ENCODE measurements at regions not wholly inside any gene's neighbourhood (a gene's known extent, or its start where the extent isn't known, plus 50 kb on each side); places are given as distances from the start of the nearest gene placed in this dataset.
"Not testable (repeated sequence)": the region's sequence is repeated elsewhere in the genome, so short reads cannot be mapped to it uniquely, and the experiment has no call there.

DNA sequence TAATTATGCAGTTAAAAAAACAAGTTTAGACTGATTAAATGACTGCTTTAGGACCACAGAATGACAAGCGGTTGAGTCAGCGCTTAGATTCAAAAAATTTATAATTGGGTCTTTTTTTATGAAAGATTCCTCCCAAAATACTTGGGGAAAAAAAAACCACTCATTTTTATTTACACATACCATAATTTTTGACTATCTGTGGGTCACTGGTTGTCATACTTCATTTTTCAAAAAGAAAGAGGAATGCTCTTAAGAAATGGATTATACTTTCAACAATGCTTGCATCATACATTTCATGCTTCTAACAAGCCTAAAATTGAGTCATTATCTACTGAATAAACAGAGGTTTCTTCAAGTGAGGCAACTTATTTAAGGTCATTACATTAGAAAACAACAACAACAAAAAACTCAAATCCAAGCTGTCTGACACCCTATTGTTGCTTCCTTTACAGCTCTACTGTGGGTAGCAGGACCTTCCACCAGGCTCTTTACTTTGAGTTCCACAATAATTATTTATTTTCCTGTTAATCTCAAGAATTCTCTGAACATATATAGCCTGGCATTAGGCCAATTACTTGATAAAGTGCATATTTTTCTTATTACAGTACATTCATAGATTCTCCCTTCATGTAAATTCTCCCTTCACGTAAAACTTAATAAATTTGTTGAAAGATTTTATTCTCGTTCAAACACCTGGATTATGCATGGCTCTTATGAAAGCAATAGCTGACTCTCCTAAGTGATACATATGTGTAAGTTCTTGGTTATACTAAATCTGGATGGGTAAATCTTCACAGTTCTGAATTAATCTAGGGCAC, 445.5 kb downstream of the PCDH10 start:
- no peak for DNase-seq
- ATAC-seq: no peak

DNA sequence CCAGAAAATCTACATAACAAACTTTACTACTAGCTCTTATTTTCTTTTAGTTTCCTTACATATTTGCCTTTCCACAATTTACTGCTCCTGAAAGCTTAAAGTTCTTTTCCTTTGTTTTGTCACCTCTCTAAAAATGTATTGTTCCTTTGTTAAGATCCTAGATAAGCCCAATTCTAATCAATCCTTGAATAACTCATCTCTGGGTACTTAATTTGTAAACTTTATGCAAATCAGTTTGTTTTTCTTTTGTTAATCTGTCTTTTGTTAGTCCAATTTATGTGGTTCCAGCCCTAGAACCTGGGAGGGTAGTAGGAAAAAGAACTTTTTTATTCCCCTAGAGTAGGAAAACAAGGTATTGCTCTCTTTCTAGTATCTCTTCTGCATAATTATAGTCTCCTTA, 444.7 kb downstream of the PCDH10 start:
- DNase-seq: no peak
- ATAC-seq: no peak

DNA sequence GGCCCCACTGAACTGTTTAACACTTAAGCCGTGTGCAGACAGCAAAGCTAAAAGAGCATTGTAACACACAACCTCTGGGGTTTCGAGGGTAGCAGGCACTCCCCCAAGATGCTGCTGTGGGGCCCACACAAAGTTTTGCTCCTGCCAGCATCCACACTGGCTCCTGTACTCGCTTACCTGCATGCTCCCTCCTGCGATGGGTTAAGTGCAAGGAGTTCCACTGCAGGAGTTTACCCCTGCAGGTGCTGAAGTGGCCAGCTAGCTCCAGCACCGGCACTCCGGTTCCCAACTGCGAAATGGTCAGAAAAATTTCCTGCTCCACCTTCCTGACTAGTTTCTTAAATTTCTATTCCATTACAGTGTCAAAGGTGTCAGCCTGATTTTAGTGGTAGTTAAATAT, 443.5 kb downstream of the PCDH10 start:
- DNase-seq (no peak), ATAC-seq (no peak)

DNA sequence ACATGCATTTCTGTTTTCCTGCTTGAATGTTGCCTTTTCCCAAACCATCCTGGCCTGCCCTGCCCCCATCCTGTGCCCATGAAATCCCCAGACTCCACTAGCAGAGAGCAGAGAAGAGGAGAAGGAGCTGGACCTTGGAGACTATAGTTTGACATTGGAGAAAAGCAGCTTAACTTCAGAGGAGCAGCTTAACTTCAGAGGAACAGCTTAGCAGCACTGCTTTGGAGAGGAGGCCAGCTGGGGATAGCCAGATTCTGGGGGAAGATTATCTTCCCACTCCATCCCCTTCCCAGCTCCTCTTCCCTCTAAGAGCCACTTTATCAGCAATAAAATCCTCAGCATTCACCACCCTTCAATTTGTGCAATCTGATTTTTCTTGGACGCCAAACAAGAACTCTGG, 443.0 kb downstream of the PCDH10 start:
- ATAC-seq (no peak), DNase-seq (no peak)

DNA sequence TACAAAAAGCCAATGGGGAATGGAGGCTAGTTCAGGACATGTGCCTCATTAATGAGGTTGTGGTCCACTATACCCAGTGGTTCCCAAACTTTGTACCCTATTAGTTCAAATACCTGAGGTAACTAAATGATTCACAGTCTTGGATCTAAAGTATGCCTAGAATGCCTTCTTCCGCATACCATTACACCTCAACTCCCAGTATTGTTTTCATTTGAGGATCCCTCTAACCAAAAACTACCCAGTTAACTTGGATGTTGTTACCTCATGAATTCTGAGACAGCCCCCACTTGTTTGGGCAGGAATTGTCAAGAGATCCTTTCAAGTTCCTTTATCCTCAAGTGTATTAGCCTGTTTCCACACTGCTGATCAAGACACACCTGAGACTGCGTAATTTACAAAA, 439.2 kb downstream of the PCDH10 start:
- no peak for DNase-seq
- ATAC-seq: no peak

DNA sequence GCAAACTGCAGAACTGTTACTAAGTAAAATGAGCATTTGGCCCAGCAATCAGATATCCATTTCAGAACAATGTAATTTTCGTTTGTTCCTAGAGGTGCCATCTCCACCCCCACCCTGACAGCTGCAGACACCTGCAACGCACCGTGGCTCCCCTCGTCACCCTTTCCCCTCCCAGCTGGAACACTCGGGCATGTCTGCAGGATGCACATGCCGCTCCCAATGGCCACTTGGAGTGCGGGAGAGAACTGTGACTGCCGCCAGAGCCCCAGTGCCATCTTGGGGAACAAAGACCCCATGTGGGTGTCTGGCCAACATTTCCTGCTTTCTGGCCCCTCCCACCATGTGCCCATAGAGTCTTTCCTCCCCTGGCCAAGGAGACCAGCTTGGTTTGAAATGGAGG, 436.2 kb downstream of the PCDH10 start:
- DNase-seq (no peak), ATAC-seq (no peak)

DNA sequence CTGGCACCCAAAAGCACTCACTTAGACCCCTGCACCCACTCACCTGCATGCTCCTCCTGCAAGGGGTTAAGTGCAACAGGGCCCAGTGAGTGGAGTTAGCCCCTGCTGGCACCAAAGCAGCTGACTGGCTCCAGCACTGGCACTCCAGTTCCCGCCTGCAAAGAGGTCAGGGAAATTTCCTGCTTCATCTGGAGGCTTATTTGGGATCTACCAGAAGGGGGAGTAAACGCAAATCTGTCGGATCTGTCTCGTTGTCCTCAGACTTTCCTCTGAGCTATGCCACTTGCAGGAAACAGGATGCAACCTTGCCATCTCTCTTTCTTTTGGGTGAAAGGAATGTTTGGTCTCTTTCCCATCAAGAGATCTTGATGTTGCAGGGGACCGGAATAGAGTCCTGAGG, 435.6 kb downstream of the PCDH10 start:
- no peak for ATAC-seq
- no peak for DNase-seq

DNA sequence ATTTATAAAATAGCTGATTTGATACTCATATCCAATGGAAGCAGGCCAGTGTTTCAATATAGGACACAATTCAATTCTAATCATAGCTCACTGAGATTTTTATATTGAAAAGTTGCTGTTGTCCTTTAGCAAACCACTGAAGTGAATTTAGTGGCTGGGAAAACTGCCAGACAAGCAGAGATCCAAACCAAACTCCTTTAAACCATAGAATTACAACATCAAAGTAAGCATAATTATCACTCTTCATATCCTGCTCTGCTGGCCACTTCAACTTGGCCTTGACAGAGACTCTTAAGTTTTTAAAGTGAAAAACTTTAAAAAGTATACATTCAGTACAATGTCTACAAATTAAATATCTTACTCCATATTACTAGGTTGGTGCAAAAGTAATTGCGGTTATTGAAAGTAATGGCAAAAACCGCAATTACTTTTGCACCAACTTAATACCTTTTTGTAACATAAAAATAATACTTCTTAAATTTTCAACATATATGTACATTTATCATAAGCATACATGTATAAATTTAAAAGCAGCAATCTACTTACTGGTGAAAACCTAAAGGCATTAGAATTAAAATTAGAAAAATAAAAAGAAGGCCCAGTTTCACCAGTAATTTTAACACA, 433.0 kb downstream of the PCDH10 start:
- DNase-seq: no peak

DNA sequence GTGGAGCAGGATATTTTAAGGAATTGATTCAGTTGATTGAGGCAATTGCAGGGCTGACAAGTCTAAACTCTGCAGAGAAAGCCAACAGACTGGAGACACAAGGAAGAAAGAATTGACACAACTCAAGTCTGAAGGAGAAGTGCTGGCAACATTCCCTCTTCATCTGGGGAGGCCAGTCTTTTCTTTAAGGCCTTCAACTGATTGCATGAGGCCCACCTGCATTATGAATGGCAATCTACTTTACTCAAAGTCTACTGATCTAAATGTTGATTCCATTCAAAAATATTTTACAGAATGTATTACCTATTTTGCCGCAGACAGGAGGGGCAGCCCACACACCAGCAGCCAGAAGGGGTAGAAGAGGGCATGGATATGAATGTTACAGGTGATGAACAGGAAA, 425.2 kb downstream of the PCDH10 start:
- no peak for ATAC-seq

More for the DNA sequence above, 433.0 kb downstream of the PCDH10 start:
- ATAC-seq: no peak

DNA sequence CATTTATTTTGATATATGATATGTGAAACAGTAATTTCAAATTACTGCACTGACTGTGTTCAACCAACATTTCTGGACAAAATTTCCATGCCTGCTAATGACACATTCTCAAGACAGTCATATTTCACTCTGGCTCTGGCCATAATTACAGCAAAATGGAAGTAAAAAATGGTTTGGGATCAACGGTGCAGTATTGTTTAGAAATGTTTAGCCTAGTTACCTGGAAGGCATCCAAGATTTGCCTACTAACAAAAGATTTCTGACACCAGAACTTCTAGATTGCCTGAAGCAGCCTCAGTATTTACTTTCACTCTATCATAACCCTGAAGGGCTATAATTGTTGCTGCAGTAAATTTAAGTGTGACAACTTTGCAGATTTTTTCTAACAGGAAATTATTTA, 416.3 kb downstream of the PCDH10 start:
- no peak for ATAC-seq
- no peak for DNase-seq

More for the DNA sequence above, 425.2 kb downstream of the PCDH10 start:
- DNase-seq: no peak

DNA sequence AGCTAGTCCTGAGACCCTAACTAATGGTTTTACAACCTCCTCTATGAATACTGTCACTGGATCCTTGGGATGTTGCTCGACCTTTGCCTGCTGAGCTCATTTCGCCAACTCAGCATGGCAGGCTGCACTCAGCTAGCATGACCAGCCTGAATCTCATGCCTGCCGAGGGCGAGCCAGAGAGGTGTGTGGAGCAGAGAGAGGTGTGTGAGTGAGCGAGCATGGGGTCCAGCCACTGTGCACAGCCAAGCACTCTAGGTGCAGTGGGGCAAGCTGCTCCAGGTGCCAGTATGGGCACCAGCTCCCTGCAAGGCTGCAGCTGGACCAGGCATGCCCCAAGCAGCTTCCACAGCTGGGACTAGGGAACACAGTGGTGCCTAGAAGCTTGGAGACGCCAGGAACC, 410.9 kb downstream of the PCDH10 start:
- ATAC-seq (peak; percentile 36), DNase-seq (no peak)

DNA sequence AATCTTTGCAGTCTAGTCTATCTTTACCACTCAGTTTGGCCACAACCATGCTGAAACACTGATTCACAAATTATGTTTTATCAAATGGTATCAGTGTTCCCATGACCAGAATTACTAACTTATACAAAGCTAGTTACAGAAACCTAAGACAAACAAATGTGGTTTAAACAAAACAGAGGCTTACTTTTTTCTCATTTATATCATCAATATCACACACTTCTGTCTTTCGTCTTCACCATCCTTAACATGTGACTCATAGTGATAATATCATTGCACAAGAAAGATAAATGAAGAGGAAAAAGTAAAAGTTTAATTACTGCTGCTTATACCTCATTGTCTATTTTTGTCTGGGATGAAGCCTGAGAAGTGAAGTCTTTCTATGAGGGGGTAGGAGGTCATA, 406.6 kb downstream of the PCDH10 start:
- ATAC-seq: no peak
- DNase-seq: no peak

DNA sequence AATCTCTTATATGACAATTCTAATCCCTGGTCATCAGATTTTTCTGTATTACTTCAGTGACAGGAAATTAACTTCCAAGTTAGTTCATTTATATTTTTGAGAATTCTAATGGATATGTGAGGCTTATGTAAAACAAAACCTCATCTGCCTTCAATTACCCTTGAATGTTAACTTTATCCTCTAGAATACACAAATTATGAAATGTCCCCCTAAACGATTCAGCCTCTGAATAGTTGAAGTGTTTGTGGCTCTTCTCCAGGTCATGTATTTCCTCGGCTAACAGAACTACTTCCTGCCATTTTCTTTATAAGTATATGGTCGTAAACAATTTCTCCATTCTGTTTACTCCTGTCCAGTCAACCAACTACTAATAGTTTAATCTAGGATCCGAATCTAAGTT, 401.3 kb downstream of the PCDH10 start:
- ATAC-seq (no peak), DNase-seq (no peak)

DNA sequence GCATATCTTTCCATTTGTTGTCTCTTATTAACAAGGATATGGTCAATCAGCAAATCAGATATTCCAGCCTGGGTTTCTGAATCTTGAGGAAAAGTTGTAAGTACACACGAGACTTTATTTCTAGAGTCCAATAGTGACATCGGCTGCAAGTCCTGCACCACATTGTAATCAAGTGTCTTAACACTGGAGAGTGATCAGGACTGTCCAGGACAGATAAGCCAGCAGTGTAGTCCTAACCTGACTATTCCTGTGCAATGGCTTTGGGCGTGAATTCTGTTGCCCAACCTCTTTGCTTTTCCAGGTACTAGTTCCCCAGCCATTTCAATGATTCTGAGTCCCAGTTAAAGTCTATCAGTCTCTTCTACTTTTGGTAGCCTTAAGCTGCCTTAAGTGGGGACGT, 395.0 kb downstream of the PCDH10 start:
- ATAC-seq: no peak
- no peak for DNase-seq

DNA sequence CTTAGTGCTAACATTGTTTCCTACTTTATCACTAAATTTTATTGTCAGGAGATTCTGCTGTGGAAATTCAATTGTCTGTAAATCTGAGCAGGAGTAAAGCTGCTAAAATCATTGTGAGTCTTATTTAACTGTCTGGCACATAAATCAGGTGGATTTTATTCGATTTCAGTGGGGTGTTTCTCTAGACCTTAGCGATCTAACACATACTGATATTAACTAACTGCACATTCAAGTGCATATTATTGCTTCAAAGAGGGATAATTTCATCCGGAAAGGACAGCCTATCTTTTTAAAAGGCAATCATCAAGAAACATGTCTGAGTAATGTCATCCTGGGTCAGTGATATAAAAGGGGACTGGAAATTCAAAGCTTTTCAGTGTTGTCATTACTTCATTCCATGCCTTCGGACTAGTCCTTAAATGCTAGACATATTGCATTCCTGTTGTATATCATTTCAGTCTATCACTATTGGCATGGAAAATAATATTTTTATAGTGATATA, 388.7 kb downstream of the PCDH10 start:
- ATAC-seq: no peak
- DNase-seq: no peak

DNA sequence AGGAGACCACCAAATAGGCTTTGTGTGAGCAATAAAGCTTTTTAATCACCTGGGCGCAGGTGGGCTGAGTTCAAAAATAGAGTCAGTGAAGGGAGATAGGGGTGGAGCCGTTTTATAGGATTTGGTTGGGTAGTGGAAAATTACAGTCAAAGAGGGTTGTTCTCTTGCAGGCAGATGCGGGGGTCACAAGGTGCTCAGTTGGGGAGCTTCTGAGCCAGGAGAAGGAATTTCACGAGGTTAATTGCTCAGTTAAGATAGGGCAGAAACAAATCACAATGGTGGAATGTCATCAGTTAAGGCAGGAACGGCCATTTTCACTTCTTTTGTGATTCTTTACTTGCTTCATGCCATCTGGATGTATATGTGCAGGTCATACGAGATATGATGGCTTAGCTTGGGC, 385.1 kb downstream of the PCDH10 start:
- DNase-seq: not testable (repeated sequence)

DNA sequence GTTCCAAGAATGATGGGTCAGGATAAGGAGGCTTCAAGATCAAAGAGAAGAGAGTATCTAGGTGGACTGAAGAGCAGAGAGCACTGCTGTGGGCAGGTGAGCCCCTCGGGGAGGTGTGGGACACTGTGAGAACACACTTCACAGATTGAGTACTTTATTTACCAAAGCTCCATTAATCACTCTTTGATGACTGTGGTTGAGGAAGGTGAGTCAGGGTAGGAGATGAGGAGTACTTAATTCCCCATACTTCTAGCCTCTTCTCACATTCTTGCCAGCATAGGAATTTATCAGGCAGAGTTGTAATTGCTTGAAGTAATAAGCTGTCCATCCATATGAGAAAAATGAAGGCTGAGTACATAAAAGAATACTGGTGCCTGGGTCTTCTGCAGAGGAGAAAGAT, 375.3 kb downstream of the PCDH10 start:
- ATAC-seq (no peak), DNase-seq (no peak)

More for the DNA sequence above, 385.1 kb downstream of the PCDH10 start:
- ATAC-seq: not testable (repeated sequence)

DNA sequence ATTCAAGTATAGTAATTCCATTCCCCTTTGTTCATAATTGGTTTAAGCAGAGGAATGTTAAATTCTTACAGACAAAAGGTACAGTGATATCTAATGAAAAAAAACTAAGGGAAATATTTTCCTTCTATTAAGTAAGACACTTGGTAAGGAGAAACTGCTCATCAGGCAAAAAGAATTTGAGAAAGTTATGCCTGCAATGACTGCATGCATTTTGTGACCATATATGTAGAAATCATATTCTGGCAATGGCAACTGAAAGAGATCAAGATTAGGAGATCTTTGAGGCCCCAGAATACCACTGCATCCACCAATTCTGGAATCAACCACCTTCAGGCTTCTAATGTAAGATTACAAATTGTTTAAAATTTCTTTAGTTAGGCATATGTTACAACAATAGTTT, 364.8 kb downstream of the PCDH10 start:
- DNase-seq: no peak
- ATAC-seq: no peak

DNA sequence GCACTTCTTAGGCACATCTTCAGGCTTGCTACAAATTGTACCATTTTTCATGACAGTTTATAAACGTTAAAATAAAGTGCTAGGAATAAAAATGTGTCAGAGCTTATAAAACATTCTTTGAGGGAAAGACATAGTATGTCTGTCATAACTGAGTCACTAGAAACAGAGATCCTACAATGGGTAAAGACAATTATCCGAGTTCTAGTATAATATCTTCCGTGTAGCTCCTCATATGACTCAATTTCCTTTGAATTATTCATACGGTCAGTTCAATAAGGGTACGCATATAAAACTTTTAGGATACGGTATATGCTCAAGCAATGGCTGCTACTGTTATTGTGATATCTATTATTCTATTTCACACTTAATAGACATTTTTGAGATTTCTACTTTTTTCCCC, 349.1 kb downstream of the PCDH10 start:
- DNase-seq: no peak
- ATAC-seq: no peak

DNA sequence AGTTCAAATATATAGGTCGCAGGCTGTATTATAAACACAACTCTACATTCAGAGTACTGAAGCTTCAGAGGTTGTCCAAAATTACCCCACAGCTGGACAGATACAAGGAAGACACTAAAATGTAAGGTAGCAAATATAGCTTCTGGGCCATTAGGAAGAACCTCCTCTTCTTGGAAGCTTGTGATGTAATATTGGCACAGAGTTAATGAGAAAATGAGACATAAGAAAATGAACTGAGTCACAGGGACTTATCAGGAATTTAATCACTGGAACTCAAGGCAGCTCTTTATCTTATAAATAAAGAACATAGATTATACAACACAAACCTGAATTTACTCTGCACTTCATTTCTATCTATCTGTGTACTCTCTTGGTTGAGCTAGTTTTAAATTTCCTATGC, 344.7 kb downstream of the PCDH10 start:
- ATAC-seq: no peak
- DNase-seq: no peak

DNA sequence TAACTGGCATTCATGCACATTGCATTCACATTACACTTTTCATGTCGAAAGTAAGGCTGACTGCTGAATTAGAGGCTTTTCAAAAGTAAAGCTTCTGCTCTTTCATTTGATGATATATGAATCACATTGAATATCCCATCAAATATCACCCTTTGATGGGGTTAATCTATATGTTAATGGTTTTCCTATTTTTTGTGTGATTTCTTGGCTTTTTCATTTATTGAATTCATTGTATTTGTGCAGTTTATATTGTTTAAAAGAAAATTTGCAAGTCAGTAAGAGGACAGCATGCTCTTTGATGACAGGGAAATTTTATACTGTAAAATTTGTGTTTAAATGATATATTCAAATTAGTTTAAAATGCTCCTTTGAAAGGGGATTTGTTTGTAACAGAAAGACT, 344.1 kb downstream of the PCDH10 start:
- no peak for DNase-seq
- ATAC-seq: no peak

DNA sequence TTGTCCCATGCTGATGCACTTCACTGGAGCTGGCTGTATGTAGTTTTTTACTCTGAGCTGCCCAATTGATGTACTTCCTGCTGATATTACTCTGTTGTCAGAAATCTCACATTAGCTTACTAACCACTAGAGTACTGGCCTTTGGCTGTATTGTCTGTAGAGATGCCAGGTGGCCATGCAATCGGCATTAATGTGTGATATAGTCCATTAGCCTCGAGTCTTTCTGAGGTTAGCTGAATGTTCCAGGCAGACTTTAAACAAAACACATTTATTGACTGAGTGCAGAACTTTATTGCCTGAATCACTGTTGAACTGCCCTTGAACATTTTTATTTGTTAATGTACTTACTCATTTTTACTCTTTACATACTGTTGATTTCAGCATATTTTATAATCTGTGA, 335.2 kb downstream of the PCDH10 start:
- DNase-seq (no peak), ATAC-seq (no peak)

DNA sequence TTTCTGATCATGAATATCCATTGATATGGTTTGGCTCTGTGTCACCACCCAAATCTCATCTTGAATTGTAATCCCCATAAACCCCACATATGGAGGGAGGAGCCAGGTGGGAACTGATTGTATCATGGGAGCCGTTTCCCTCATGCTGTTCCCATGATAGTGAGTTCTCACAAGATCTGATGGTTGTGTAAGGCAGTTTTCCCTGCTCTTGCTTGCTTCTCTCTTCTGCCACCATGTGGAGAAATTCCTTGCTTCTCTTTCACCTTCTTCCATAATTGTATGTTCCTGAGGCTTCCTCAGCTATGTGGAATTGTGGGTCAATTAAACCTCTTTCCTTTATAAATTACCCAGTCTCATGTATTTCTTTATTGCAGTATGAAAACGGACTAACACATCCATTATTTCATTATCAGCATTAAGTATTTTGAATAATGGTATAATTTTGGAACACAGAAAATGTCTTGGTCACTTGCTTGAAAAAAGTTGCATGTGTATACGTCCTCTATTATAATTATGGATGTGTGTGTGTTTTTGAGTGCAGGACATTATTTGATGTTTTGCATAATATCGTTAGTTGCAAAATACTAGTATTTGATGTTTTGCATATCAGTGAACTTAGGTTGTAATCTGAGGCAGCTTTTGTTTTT, 334.6 kb downstream of the PCDH10 start:
- ATAC-seq (no peak), DNase-seq (no peak)
